ENCODE measurements at regions not wholly inside any gene's neighbourhood (a gene's known extent, or its start where the extent isn't known, plus 50 kb on each side); places are given as distances from the start of the nearest gene placed in this dataset.
A peak's percentile ranks its signal among the peaks of the same experiment; 100 is the strongest.

GRCh38 chr5:164185000-164185399, 679.6 kb downstream of the MAT2B start:
- in situ Hi-C loops (cut with HindIII; ENCODE audit: low pct_ligation_motif_present, low pct_unique_long_range_greater_than_20kb, low sequenced_read_pairs), result no loop called here
- no peak for DNase-seq

- in situ Hi-C loops (cut with HindIII; ENCODE audit: low pct_ligation_motif_present, low pct_unique_long_range_greater_than_20kb, low sequenced_read_pairs), result no loop called here
- DNase-seq, result no peak
Observed at GRCh38 chr5:164186550-164186949, 681.1 kb downstream of the MAT2B start.

- in situ Hi-C loops (cut with HindIII; ENCODE audit: low pct_ligation_motif_present, low pct_unique_long_range_greater_than_20kb, low sequenced_read_pairs), result no loop called here
- DNase-seq, result no peak
Observed at GRCh38 chr5:164187785-164188184, 682.4 kb downstream of the MAT2B start.

GRCh38 chr5:164188733-164189148, 683.3 kb downstream of the MAT2B start:
- no peak for DNase-seq
- in situ Hi-C loops (cut with HindIII; ENCODE audit: low pct_ligation_motif_present, low pct_unique_long_range_greater_than_20kb, low sequenced_read_pairs), result no loop called here

GRCh38 chr5:164191240-164191639, 685.8 kb downstream of the MAT2B start:
- in situ Hi-C loops (cut with HindIII; ENCODE audit: low pct_ligation_motif_present, low pct_unique_long_range_greater_than_20kb, low sequenced_read_pairs), result no loop called here
- DNase-seq, result no peak

GRCh38 chr5:164202338-164202737, 696.9 kb downstream of the MAT2B start:
- in situ Hi-C loops (cut with HindIII; ENCODE audit: low pct_ligation_motif_present, low pct_unique_long_range_greater_than_20kb, low sequenced_read_pairs), result no loop called here
- DNase-seq, result no peak

GRCh38 chr5:164203581-164204225, 698.3 kb downstream of the MAT2B start:
- DNase-seq, result no peak
- in situ Hi-C loops (cut with HindIII; ENCODE audit: low pct_ligation_motif_present, low pct_unique_long_range_greater_than_20kb, low sequenced_read_pairs), result no loop called here

- in situ Hi-C loops (cut with HindIII; ENCODE audit: low pct_ligation_motif_present, low pct_unique_long_range_greater_than_20kb, low sequenced_read_pairs), result no loop called here
- no peak for DNase-seq
Observed at GRCh38 chr5:164204338-164204946, 699.0 kb downstream of the MAT2B start.

GRCh38 chr5:164206196-164206595, 700.8 kb downstream of the MAT2B start:
- no peak for DNase-seq
- in situ Hi-C loops (cut with HindIII; ENCODE audit: low pct_ligation_motif_present, low pct_unique_long_range_greater_than_20kb, low sequenced_read_pairs), result no loop called here

- no peak for DNase-seq
- in situ Hi-C loops (cut with HindIII; ENCODE audit: low pct_ligation_motif_present, low pct_unique_long_range_greater_than_20kb, low sequenced_read_pairs), result no loop called here
Observed at GRCh38 chr5:164207646-164208045, 702.2 kb downstream of the MAT2B start.

GRCh38 chr5:164210491-164210890, 705.1 kb downstream of the MAT2B start:
- in situ Hi-C loops (cut with HindIII; ENCODE audit: low pct_ligation_motif_present, low pct_unique_long_range_greater_than_20kb, low sequenced_read_pairs), result no loop called here
- DNase-seq, result no peak

GRCh38 chr5:164214698-164215097, 709.3 kb downstream of the MAT2B start:
- no peak for DNase-seq
- in situ Hi-C loops (cut with HindIII; ENCODE audit: low pct_ligation_motif_present, low pct_unique_long_range_greater_than_20kb, low sequenced_read_pairs), result no loop called here

- in situ Hi-C loops (cut with HindIII; ENCODE audit: low pct_ligation_motif_present, low pct_unique_long_range_greater_than_20kb, low sequenced_read_pairs), result no loop called here
- no peak for DNase-seq
Observed at GRCh38 chr5:164217464-164217863, 712.0 kb downstream of the MAT2B start.

GRCh38 chr5:164220522-164220921, 715.1 kb downstream of the MAT2B start:
- in situ Hi-C loops (cut with HindIII; ENCODE audit: low pct_ligation_motif_present, low pct_unique_long_range_greater_than_20kb, low sequenced_read_pairs), result no loop called here

GRCh38 chr5:164224236-164224635, 718.8 kb downstream of the MAT2B start:
- DNase-seq, result no peak
- in situ Hi-C loops (cut with HindIII; ENCODE audit: low pct_ligation_motif_present, low pct_unique_long_range_greater_than_20kb, low sequenced_read_pairs), result no loop called here

More at GRCh38 chr5:164220522-164220921, 715.1 kb downstream of the MAT2B start:
- DNase-seq, result no peak

GRCh38 chr5:164224772-164225171, 719.4 kb downstream of the MAT2B start:
- in situ Hi-C loops (cut with HindIII; ENCODE audit: low pct_ligation_motif_present, low pct_unique_long_range_greater_than_20kb, low sequenced_read_pairs), result no loop called here
- no peak for DNase-seq

- no peak for DNase-seq
- in situ Hi-C loops (cut with HindIII; ENCODE audit: low pct_ligation_motif_present, low pct_unique_long_range_greater_than_20kb, low sequenced_read_pairs), result no loop called here
Observed at GRCh38 chr5:164230341-164230740, 724.9 kb downstream of the MAT2B start.

GRCh38 chr5:164233791-164234190, 728.4 kb downstream of the MAT2B start:
- DNase-seq, result peak; percentile 35
- in situ Hi-C loops (cut with HindIII; ENCODE audit: low pct_ligation_motif_present, low pct_unique_long_range_greater_than_20kb, low sequenced_read_pairs), result no loop called here

- in situ Hi-C loops (cut with HindIII; ENCODE audit: low pct_ligation_motif_present, low pct_unique_long_range_greater_than_20kb, low sequenced_read_pairs), result no loop called here
- no peak for DNase-seq
Observed at GRCh38 chr5:164234321-164234720, 728.9 kb downstream of the MAT2B start.

GRCh38 chr5:164235300-164235891, 730.0 kb downstream of the MAT2B start:
- in situ Hi-C loops (cut with HindIII; ENCODE audit: low pct_ligation_motif_present, low pct_unique_long_range_greater_than_20kb, low sequenced_read_pairs), result no loop called here
- DNase-seq, result no peak
